HEK293 (cell line): ENCODE measurements at regions not wholly inside any gene's neighbourhood (a gene's known extent, or its start where the extent isn't known, plus 50 kb on each side); places are given as distances from the start of the nearest gene placed in this dataset.

ENCODE experiments used
- CTCF ChIA-PET: fragments of 350-600 bp; formaldehyde crosslinking; extraction: SDS; loops from one replicate; lab custom pipeline; 2021; ENCODE audit warnings: antibody characterized with exemption; lab: Yijun Ruan, JAX
- POLR2A ChIA-PET: fragments of 300-600 bp; formaldehyde crosslinking; extraction: SDS; loops from one replicate; lab custom pipeline; 2020; ENCODE audit warnings: antibody characterized with exemption, inconsistent platforms; lab: Yijun Ruan, JAX
- H3K27ac ChIP-seq: fragments of 200-500 bp; sonication (Bioruptor generic); 2 replicates; pipeline ENCODE4 v1.5.1; 2014; ENCODE audit warnings: low read depth, low read length, control low read depth, inconsistent platforms; ENCODE audit errors: extremely low read depth
- H3K36me3 ChIP-seq, 2 experiments: fragments of 200-500 bp in 1 of 2; sonication (Bioruptor generic) in 1 of 2; 1 replicate in 1 of 2; 2 replicates in 1 of 2; pipeline ENCODE4 v1.5.1; 2014 to 2017; ENCODE audit warnings: inconsistent platforms in 2 of 2, low read length in 2 of 2; ENCODE audit not compliant: control insufficient read depth in 2 of 2, insufficient read depth in 1 of 2
- H3K4me1 ChIP-seq: fragments of 200-500 bp; sonication (Bioruptor generic); 2 replicates; pipeline ENCODE4 v1.5.1; 2014; ENCODE audit warnings: mild to moderate bottlenecking, low read length, inconsistent platforms; ENCODE audit not compliant: control insufficient read depth, insufficient read depth
- H3K4me3 ChIP-seq: 2 replicates; pipeline ENCODE4 v1.5.1; 2011; ENCODE audit warnings: low read depth, mild to moderate bottlenecking, control low read depth, low read length, moderate library complexity
- H3K9me3 ChIP-seq: fragments of 200-500 bp; sonication (Bioruptor generic); 2 replicates; pipeline ENCODE4 v1.5.1; 2014; ENCODE audit warnings: low read depth, low read length, inconsistent platforms; ENCODE audit not compliant: control insufficient read depth, insufficient read depth
- KLF8 ChIP-seq: fragments of 450-650 bp; formaldehyde crosslinking; IDR thresholded peaks from 2 replicates; pipeline ENCODE4 v1.5.1; 2016; ENCODE audit warnings: missing biosample characterization, missing genetic modification characterization
- ZBTB48 ChIP-seq: fragments of 450-650 bp; formaldehyde crosslinking; IDR thresholded peaks from 2 replicates; pipeline ENCODE4 v1.5.1; 2016; ENCODE audit warnings: missing biosample characterization, missing genetic modification characterization
- ZIC2 ChIP-seq: fragments of 450-650 bp; formaldehyde crosslinking; IDR thresholded peaks from 2 replicates; pipeline ENCODE4 v1.5.1; 2016; ENCODE audit warnings: missing biosample characterization, missing genetic modification characterization
- ZNF138 ChIP-seq: fragments of 450-650 bp; formaldehyde crosslinking; IDR thresholded peaks from 2 replicates; pipeline ENCODE4 v1.5.1; 2016; ENCODE audit warnings: missing biosample characterization, missing genetic modification characterization, borderline replicate concordance
- ZNF140 ChIP-seq: fragments of 450-650 bp; formaldehyde crosslinking; IDR thresholded peaks from 2 replicates; pipeline ENCODE4 v1.5.1; 2016; ENCODE audit warnings: missing biosample characterization, missing genetic modification characterization
- ZNF157 ChIP-seq: fragments of 450-650 bp; formaldehyde crosslinking; IDR thresholded peaks from 2 replicates; pipeline ENCODE4 v1.5.1; 2016; ENCODE audit warnings: missing biosample characterization, missing genetic modification characterization
- ZNF223 ChIP-seq: fragments of 450-650 bp; formaldehyde crosslinking; IDR thresholded peaks from 2 replicates; pipeline ENCODE4 v1.5.1; 2016; ENCODE audit warnings: missing biosample characterization, missing genetic modification characterization
- ZNF23 ChIP-seq: fragments of 450-650 bp; formaldehyde crosslinking; IDR thresholded peaks from 2 replicates; pipeline ENCODE4 v1.5.1; 2016; ENCODE audit warnings: missing biosample characterization, missing genetic modification characterization, borderline replicate concordance
- ZNF266 ChIP-seq: fragments of 450-650 bp; formaldehyde crosslinking; IDR thresholded peaks from 2 replicates; pipeline ENCODE4 v1.5.1; 2016; ENCODE audit warnings: missing biosample characterization, missing genetic modification characterization, low read depth
- ZNF280D ChIP-seq: fragments of 450-650 bp; formaldehyde crosslinking; IDR thresholded peaks from 2 replicates; pipeline ENCODE4 v1.5.1; 2016; ENCODE audit warnings: missing biosample characterization, missing genetic modification characterization
- ZNF354C ChIP-seq: fragments of 450-650 bp; formaldehyde crosslinking; IDR thresholded peaks from 2 replicates; pipeline ENCODE4 v1.5.1; 2016; ENCODE audit warnings: missing biosample characterization, missing genetic modification characterization, low read depth, borderline replicate concordance
- ZNF366 ChIP-seq: fragments of 450-650 bp; formaldehyde crosslinking; conservative IDR thresholded peaks from 2 replicates; pipeline ENCODE4 v1.5.1; 2016; ENCODE audit warnings: missing biosample characterization, missing genetic modification characterization
- ZNF391 ChIP-seq: fragments of 450-650 bp; formaldehyde crosslinking; IDR thresholded peaks from 2 replicates; pipeline ENCODE4 v1.5.1; 2016; ENCODE audit warnings: low read depth, missing biosample characterization, missing genetic modification characterization, borderline replicate concordance
- ZNF48 ChIP-seq: fragments of 450-650 bp; formaldehyde crosslinking; IDR thresholded peaks from 2 replicates; pipeline ENCODE4 v1.5.1; 2016; ENCODE audit warnings: missing biosample characterization, missing genetic modification characterization
- ZNF510 ChIP-seq: fragments of 450-650 bp; formaldehyde crosslinking; IDR thresholded peaks from 2 replicates; pipeline ENCODE4 v1.5.1; 2018; ENCODE audit warnings: mild to moderate bottlenecking, missing genetic modification characterization, missing biosample characterization; ENCODE audit not compliant: insufficient replicate concordance
- ZNF514 ChIP-seq: fragments of 450-650 bp; formaldehyde crosslinking; IDR thresholded peaks from 2 replicates; pipeline ENCODE4 v1.5.1; 2016; ENCODE audit warnings: missing biosample characterization, missing genetic modification characterization
- ZNF558 ChIP-seq: fragments of 450-650 bp; formaldehyde crosslinking; IDR thresholded peaks from 2 replicates; pipeline ENCODE4 v1.5.1; 2016; ENCODE audit warnings: missing biosample characterization, missing genetic modification characterization
- ZNF629 ChIP-seq: fragments of 450-650 bp; formaldehyde crosslinking; IDR thresholded peaks from 2 replicates; pipeline ENCODE4 v1.5.1; 2017; ENCODE audit warnings: missing biosample characterization, missing genetic modification characterization
- ZNF785 ChIP-seq: fragments of 450-650 bp; formaldehyde crosslinking; IDR thresholded peaks from 2 replicates; pipeline ENCODE4 v1.5.1; 2016; ENCODE audit warnings: missing biosample characterization, missing genetic modification characterization
- TF ChIP-seq, protein P1 (sequence below): fragments of 450-650 bp; formaldehyde crosslinking; IDR thresholded peaks from 2 replicates; pipeline ENCODE4 v1.5.1; 2016; ENCODE audit warnings: missing biosample characterization, missing genetic modification characterization
- TF ChIP-seq, protein P2 (sequence below): fragments of 450-650 bp; IDR thresholded peaks from 2 replicates; pipeline ENCODE4 v1.5.1; 2018; ENCODE audit warnings: missing biosample characterization, mild to moderate bottlenecking, missing genetic modification characterization

GRCh38 chr12:58171914-58172313 lies 230.5 kb downstream of the ATP23 start (continued):
- TF ChIP-seq, protein P1, sequence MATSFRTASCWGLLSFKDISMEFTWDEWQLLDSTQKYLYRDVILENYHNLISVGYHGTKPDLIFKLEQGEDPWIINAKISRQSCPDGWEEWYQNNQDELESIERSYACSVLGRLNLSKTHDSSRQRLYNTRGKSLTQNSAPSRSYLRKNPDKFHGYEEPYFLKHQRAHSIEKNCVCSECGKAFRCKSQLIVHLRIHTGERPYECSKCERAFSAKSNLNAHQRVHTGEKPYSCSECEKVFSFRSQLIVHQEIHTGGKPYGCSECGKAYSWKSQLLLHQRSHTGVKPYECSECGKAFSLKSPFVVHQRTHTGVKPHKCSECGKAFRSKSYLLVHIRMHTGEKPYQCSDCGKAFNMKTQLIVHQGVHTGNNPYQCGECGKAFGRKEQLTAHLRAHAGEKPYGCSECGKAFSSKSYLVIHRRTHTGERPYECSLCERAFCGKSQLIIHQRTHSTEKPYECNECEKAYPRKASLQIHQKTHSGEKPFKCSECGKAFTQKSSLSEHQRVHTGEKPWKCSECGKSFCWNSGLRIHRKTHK (tag by site-specific recombination), result no peak
- TF ChIP-seq KLF8 (no peak), ZNF157 (tag by site-specific recombination) (no peak), ZNF629 (tag by site-specific recombination) (no peak), ZNF223 (tag by site-specific recombination) (no peak), ZNF140 (tag by site-specific recombination) (no peak), ZNF391 (no peak)

DNA sequence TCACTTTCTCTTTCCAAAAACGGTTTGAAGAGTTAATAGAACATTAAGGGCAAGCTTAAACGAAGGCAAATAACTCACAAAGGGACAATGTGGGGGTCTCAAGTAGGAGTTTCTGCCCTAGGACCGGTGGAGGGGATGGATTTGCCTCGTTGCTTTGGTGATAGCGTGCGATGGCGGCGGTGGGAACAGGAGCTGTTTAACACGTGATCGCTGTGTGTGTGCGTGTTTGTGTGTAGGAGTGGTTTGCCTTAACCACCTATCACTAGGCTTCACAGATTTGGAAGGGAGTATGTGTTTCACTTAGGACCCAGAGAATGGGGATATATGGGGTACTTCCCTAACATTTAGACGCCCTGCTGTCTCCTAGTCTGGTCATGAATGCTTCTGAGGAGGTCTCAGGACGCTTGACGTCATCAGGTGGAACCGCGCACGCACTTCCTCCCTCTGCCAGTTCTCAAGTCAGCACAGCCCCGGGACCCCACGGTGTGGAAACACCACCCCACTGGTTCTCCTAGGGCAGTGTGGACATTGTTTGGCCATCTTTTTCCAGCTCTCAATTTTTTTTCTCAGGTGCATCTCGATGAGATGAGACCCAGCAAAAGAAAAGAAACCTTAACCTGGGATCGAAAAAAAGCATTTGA lies 231.2 kb downstream of the ATP23 start:
- no peak overlapping the region for H3K4me3 ChIP-seq
- CTCF ChIA-PET, result no interaction called here
- TF ChIP-seq ZNF558 (tag by site-specific recombination), result no peak
- TF ChIP-seq ZNF366 (tag by site-specific recombination), result no peak
- no peak for TF ChIP-seq ZNF280D (tag by site-specific recombination)
- TF ChIP-seq ZNF48, result no peak
- no peak for TF ChIP-seq ZNF266 (tag by site-specific recombination)
- no peak for TF ChIP-seq ZIC2 (tag by site-specific recombination)
- no peak for TF ChIP-seq ZNF354C (tag by site-specific recombination)
- TF ChIP-seq ZNF514, result no peak
- no peak for TF ChIP-seq ZBTB48 (tag by site-specific recombination)
- no peak for TF ChIP-seq ZNF510 (tag by site-specific recombination)
- TF ChIP-seq ZNF785 (tag by site-specific recombination), result no peak
- no peak for TF ChIP-seq ZNF23
- TF ChIP-seq ZNF138 (tag by site-specific recombination), result no peak
- TF ChIP-seq, protein P2, sequence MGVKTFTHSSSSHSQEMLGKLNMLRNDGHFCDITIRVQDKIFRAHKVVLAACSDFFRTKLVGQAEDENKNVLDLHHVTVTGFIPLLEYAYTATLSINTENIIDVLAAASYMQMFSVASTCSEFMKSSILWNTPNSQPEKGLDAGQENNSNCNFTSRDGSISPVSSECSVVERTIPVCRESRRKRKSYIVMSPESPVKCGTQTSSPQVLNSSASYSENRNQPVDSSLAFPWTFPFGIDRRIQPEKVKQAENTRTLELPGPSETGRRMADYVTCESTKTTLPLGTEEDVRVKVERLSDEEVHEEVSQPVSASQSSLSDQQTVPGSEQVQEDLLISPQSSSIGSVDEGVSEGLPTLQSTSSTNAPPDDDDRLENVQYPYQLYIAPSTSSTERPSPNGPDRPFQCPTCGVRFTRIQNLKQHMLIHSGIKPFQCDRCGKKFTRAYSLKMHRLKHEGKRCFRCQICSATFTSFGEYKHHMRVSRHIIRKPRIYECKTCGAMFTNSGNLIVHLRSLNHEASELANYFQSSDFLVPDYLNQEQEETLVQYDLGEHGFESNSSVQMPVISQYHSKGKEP (tag by site-specific recombination), result no peak
- POLR2A ChIA-PET, result no interaction called here
- H3K9me3 ChIP-seq, result no peaks in the 10 kb centered on the region
- no peaks in the 10 kb centered on the region for H3K36me3 ChIP-seq
- H3K27ac ChIP-seq, result no peak overlapping the region
- no peaks in the 10 kb centered on the region for H3K4me1 ChIP-seq
